Panc1 (cell line): ENCODE measurements at regions not wholly inside any gene's neighbourhood (a gene's known extent, or its start where the extent isn't known, plus 50 kb on each side); places are given as distances from the start of the nearest gene placed in this dataset.

Experiments
- ATAC-seq: fragments of 200-7000 bp; cut with Tn5 transposase; 2 replicates; pipeline ENCODE4 v1.9.1; 2020; ENCODE audit warnings: mild to moderate bottlenecking, moderate library complexity
- BruUV-seq: library from RNA; stranded (reverse); fragments of 400-500 nt; replicated peaks from 2 replicates; lab custom pipeline; 2021; lab: Mats Ljungman, UMichigan
- CTCF ChIA-PET: fragments of 300-600 bp; sonication (Branson Sonifier 250); formaldehyde crosslinking; loops from one replicate; lab custom pipeline; 2022; ENCODE audit warnings: antibody characterized with exemption; lab: Charles Lee
- POLR2A ChIA-PET: fragments of 300-600 bp; sonication (Branson Sonifier 250); formaldehyde crosslinking; loops from one replicate; lab custom pipeline; 2022; ENCODE audit warnings: antibody characterized with exemption; lab: Charles Lee
- DNase-seq: peaks from one replicate; pipeline ENCODE4 v3.0.0-alpha.2; 2010; ENCODE audit warnings: low read depth, low spot score
- H3K27ac ChIP-seq: 2 replicates; pipeline ENCODE4 v1.5.1; 2011; ENCODE audit warnings: mild to moderate bottlenecking, low read length, inconsistent platforms
- H3K27me3 ChIP-seq: fragments of 200-500 bp; sonication (Bioruptor generic); 2 replicates; pipeline ENCODE4 v1.6.0; 2014; ENCODE audit warnings: low read length, inconsistent platforms; ENCODE audit not compliant: control insufficient read depth, insufficient read depth
- H3K36me3 ChIP-seq: fragments of 200-500 bp; sonication (Bioruptor generic); 2 replicates; pipeline ENCODE4 v1.5.1; 2014; ENCODE audit warnings: inconsistent platforms, mild to moderate bottlenecking, low read length, moderate library complexity; ENCODE audit not compliant: control insufficient read depth, insufficient read depth
- H3K4me1 ChIP-seq: 2 replicates; pipeline ENCODE4 v1.5.1; 2011; ENCODE audit warnings: inconsistent platforms, mild to moderate bottlenecking, low read length, moderate library complexity; ENCODE audit not compliant: control insufficient read depth, insufficient read depth
- H3K4me3 ChIP-seq, 2 experiments: 2 replicates each; pipeline ENCODE4 v1.5.1; 2011 to 2012; ENCODE audit warnings: low read depth in 2 of 2, low read length in 2 of 2, mild to moderate bottlenecking in 2 of 2, inconsistent platforms in 1 of 2, moderate library complexity in 1 of 2
- H3K9me3 ChIP-seq: fragments of 200-500 bp; sonication (Bioruptor generic); 2 replicates; pipeline ENCODE4 v1.5.1; 2014; ENCODE audit warnings: low read depth, mild to moderate bottlenecking, inconsistent platforms, low read length, moderate library complexity; ENCODE audit not compliant: control insufficient read depth, insufficient read depth
- POLR2AphosphoS5 ChIP-seq: IDR thresholded peaks from 2 replicates; pipeline ENCODE4 v1.6.1; 2012; ENCODE audit warnings: mild to moderate bottlenecking, low read depth, low read length, moderate library complexity
- SIN3A ChIP-seq: IDR thresholded peaks from 2 replicates; pipeline ENCODE4 v1.6.1; 2012; ENCODE audit warnings: low read depth, mild to moderate bottlenecking, low read length, moderate library complexity, borderline replicate concordance; ENCODE audit not compliant: insufficient read depth
- TCF7L2 ChIP-seq: IDR thresholded peaks from 2 replicates; pipeline ENCODE4 v1.6.1; 2011; ENCODE audit warnings: mild to moderate bottlenecking, low read depth, low read length, inconsistent platforms
- in situ Hi-C: cut with HindIII; loops from 2 replicates; pipeline ENCODE4 v1.10.0; 2016; ENCODE audit warnings: low sequenced_read_pairs, low pct_unique_long_range_greater_than_20kb
- intact Hi-C: fragments of 100-400 bp; cut with micrococcal nuclease; formaldehyde crosslinking; loops from one replicate; pipeline ENCODE4 v1.10.0; 2022; ENCODE audit not compliant: unreplicated experiment
- TF ChIP-seq, protein P1 (sequence below): fragments of 450-650 bp; IDR thresholded peaks from 2 replicates; pipeline ENCODE4 v1.5.1; 2017; ENCODE audit warnings: mild to moderate bottlenecking
- TF ChIP-seq, protein P2 (sequence below), 2 experiments: IDR thresholded peaks; 2 replicates each; pipeline ENCODE4 v1.6.1; 2011 to 2012; ENCODE audit warnings: low read depth in 2 of 2, control low read depth in 1 of 2, low read length in 1 of 2, mild to moderate bottlenecking in 1 of 2, moderate library complexity in 1 of 2; ENCODE audit not compliant: insufficient read depth in 1 of 2

DNA sequence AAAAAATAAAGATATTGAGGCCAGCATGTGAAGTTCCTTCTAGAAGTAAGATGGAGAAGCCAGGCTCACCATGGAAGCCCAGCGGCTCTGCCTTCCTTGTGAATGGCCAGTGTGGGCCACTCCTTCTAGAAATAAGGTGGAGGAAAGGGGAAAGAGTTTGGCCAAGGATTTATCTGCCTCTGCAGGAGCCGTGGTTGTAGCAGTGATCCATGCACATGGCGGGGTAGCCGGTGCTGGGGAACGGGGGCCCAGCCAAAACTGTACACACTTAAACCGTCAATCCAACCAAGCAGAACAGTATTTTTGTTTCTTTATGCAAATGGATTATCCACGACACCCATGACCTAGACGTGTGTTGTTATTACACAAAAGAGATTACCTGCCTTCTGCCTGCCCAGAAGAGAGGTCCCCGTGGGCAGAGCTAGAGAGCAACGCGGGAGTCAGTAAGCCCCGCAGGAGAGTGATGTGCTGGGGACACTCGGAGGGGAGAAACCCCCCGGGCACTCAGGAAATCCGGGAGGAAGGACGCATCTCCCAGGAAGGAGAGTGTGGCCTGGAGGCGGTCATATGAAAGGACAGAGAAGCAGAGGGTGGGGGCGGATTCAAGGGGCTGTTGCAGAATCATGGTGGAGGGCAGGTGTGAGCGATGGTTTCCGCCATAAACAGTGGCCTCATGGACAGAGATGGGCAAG is 218.4 kb upstream of the PPP2R2D start:
- DNase-seq, result no peak
- no peak for TF ChIP-seq SIN3A
- TF ChIP-seq, protein P1, sequence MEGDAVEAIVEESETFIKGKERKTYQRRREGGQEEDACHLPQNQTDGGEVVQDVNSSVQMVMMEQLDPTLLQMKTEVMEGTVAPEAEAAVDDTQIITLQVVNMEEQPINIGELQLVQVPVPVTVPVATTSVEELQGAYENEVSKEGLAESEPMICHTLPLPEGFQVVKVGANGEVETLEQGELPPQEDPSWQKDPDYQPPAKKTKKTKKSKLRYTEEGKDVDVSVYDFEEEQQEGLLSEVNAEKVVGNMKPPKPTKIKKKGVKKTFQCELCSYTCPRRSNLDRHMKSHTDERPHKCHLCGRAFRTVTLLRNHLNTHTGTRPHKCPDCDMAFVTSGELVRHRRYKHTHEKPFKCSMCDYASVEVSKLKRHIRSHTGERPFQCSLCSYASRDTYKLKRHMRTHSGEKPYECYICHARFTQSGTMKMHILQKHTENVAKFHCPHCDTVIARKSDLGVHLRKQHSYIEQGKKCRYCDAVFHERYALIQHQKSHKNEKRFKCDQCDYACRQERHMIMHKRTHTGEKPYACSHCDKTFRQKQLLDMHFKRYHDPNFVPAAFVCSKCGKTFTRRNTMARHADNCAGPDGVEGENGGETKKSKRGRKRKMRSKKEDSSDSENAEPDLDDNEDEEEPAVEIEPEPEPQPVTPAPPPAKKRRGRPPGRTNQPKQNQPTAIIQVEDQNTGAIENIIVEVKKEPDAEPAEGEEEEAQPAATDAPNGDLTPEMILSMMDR, result no peak
- no peak for TF ChIP-seq TCF7L2
- TF ChIP-seq, protein P2, sequence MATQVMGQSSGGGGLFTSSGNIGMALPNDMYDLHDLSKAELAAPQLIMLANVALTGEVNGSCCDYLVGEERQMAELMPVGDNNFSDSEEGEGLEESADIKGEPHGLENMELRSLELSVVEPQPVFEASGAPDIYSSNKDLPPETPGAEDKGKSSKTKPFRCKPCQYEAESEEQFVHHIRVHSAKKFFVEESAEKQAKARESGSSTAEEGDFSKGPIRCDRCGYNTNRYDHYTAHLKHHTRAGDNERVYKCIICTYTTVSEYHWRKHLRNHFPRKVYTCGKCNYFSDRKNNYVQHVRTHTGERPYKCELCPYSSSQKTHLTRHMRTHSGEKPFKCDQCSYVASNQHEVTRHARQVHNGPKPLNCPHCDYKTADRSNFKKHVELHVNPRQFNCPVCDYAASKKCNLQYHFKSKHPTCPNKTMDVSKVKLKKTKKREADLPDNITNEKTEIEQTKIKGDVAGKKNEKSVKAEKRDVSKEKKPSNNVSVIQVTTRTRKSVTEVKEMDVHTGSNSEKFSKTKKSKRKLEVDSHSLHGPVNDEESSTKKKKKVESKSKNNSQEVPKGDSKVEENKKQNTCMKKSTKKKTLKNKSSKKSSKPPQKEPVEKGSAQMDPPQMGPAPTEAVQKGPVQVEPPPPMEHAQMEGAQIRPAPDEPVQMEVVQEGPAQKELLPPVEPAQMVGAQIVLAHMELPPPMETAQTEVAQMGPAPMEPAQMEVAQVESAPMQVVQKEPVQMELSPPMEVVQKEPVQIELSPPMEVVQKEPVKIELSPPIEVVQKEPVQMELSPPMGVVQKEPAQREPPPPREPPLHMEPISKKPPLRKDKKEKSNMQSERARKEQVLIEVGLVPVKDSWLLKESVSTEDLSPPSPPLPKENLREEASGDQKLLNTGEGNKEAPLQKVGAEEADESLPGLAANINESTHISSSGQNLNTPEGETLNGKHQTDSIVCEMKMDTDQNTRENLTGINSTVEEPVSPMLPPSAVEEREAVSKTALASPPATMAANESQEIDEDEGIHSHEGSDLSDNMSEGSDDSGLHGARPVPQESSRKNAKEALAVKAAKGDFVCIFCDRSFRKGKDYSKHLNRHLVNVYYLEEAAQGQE (IDR thresholded peaks at IDR 0.05; ENCODE audit: insufficient read depth in 1 of 2, low read depth in 2 of 2, low read length in 1 of 2), result no peak
- TF ChIP-seq POLR2AphosphoS5, result no peak
- in situ Hi-C loops, result no loop called here
- Histone ChIP-seq H3K4me3 (no peak overlapping the region), H3K9me3 (no peaks in the 10 kb centered on the region), H3K27ac (no peak overlapping the region), H3K36me3 (no peaks in the 10 kb centered on the region), H3K27me3 (no peaks in the 10 kb centered on the region), H3K4me1 (no peaks in the 10 kb centered on the region)
- ChIA-PET CTCF (no interaction called here), POLR2A (no interaction called here)
- no peak for ATAC-seq
- no TSS peak for BruUV-seq
- intact Hi-C loops, result no loop called here

DNA sequence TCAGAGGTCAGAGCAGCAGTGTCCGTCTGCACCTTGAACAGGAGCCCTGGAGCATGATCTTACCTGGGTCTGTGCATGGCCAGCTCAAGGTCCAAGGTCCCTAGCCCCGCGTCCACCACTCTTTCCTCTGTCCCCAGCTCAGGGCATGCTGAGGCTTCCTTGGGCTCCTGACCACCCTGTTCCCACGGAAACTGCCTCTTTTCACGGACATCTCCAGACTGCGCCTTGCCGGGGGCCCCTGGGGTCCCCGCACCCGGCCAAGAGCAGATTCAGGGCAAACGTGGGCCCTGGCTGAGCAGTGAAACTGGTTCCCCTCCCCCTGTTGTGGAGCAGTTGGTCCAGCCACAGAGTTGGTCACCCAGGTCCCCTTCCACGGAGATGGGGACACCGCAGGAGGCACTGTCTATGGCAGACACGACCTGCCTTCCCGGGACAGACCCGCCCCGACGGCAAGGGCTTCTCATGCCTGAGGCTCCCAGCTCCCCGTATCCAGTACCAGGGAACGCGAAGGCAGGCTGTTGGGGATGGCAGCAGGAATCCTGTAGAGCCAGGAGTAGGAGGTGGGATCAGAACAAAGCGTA is 217.4 kb upstream of the PPP2R2D start:
- DNase-seq (no peak), ATAC-seq (no peak)
- ChIA-PET POLR2A (no interaction called here), CTCF (no interaction called here)
- in situ Hi-C loops (no loop called here), intact Hi-C loops (no loop called here)
- H3K4me1 ChIP-seq, result no peaks in the 10 kb centered on the region
- H3K9me3 ChIP-seq, result no peaks in the 10 kb centered on the region
- no TSS peak for BruUV-seq
- H3K27ac ChIP-seq, result no peak overlapping the region
- no peak overlapping the region for H3K4me3 ChIP-seq
- H3K27me3 ChIP-seq, result no peaks in the 10 kb centered on the region
- TF ChIP-seq SIN3A, result no peak
- no peak for TF ChIP-seq TCF7L2
- TF ChIP-seq, protein P2 (IDR thresholded peaks at IDR 0.05; ENCODE audit: insufficient read depth in 1 of 2, low read depth in 2 of 2, low read length in 1 of 2), result no peak
- no peak for TF ChIP-seq POLR2AphosphoS5
- TF ChIP-seq, protein P1, result no peak
- no peaks in the 10 kb centered on the region for H3K36me3 ChIP-seq
